H54 (cell line): ENCODE measurements at regions not wholly inside any gene's neighbourhood (a gene's known extent, or its start where the extent isn't known, plus 50 kb on each side); places are given as distances from the start of the nearest gene placed in this dataset.
A peak's percentile ranks its signal among the peaks of the same experiment; 100 is the strongest.
"Not testable (repeated sequence)": the region's sequence is repeated elsewhere in the genome, so short reads cannot be mapped to it uniquely, and the experiment has no call there.

Source experiments
- DNase-seq: peaks from one replicate; pipeline ENCODE4 v3.0.0; 2011; ENCODE audit warnings: low spot score, mixed read lengths; ENCODE audit not compliant: insufficient read length
- FAIRE-seq: peaks from 3 replicates; lab custom pipeline; 2011; peaks lifted over from hg19 to GRCh38; lab: Jason Lieb, UNC
- POLR2A ChIP-seq: IDR thresholded peaks from 2 replicates; pipeline ENCODE4 v1.6.1; 2011; ENCODE audit warnings: low read depth, mild to moderate bottlenecking, low read length

DNA sequence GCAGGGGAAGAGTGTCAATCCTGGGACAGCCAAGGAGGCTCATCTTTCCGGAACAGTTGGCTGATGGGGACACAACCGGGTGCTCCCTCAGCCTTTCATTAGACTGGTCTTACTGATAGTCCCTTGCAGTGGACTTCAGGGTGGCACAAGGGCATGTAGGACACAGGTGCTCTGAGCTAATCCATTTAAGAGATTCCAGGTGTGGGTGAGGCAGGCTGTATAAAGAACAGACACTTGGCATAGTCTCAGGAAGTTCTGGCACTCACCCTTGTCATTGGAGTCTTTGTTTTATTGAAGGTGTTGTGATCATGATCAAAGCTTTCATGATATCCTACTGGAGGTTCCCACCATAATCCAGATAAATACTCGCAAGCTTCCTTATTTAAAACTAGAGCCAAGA, 341.6 kb downstream of the EMP1 start:
- FAIRE-seq: no peak
- no peak for DNase-seq
- TF ChIP-seq POLR2A: no peak

DNA sequence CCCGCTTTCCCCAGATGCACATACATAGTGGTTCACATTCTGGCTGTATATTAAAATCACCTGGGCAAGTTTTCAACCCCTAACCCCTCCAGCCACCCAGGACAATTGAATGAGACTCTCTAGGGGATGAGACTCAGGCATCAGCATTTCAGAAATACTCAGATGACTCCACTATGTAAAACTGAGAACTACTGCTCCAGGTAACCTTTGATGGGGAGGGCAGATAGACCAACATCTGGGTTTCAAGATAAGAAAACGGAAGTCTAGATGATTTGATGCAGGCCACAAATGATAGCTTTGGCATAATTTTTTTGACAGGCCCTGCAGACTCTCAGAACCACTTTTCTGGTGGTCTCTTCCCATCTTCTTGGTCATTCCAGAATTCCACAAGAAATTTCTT, 341.1 kb downstream of the EMP1 start:
- no peak for TF ChIP-seq POLR2A
- FAIRE-seq: no peak
- DNase-seq: no peak

- no peak for TF ChIP-seq POLR2A
- DNase-seq: no peak
- no peak for FAIRE-seq
Observed at GRCh38 chr12:13536219-13536910, 339.8 kb downstream of the EMP1 start.

DNA sequence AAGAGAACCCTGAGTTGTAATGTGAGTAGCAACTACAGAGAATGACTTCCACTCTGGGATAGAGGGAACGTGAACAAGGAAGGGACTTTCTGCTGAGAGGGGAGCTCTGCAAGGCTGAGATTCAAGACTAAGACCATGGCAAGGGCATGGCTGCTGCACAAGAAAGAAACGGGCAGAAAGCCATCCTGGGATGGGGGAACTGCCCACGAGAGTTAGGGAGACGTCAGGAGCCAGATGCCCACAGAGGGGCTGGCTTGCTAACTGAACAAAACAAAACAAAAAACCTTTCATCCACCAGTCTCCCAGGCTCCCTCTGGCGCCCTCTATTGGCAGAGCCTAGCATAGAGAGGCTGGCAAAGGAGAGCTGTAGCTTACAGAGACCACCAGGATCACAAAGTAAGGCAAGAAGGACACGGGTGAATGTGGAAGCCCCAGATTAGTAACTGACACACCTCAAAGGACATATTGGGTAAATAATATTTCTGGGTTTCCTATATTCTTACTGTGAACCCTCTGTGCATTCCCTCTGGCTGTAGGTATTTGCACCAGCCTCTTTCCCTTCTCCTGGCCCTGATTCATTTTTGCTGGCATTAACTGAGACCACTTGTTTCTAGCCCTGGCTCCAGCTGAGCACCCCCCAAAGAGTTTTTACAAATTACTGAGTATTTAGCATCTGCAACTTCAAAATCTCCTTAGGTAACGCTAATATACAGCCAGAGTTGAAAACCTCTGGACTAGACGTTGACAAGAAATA, 338.3 kb downstream of the EMP1 start:
- TF ChIP-seq POLR2A: no peak
- FAIRE-seq: no peak
- peak; percentile 39 for DNase-seq

DNA sequence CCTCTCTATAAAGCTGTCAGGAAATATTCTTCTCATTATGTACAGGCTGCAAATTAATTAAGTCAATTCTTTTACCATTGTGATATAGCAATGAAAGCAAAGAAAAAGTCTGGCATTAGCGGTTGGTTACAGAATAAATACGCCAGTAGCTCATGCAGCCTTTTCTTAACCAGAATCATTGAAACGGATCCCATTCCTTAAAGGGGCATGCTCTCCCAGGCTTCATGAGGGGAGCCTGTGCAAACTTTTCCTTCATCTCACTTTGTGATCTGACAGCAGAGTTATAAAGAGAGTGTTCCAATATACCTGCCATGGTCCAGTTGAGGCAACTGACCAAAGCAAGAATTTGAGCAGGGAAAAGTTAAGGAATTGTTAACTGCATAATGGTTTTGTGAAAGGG, 337.7 kb downstream of the EMP1 start:
- DNase-seq (no peak), FAIRE-seq (no peak)
- no peak for TF ChIP-seq POLR2A

DNA sequence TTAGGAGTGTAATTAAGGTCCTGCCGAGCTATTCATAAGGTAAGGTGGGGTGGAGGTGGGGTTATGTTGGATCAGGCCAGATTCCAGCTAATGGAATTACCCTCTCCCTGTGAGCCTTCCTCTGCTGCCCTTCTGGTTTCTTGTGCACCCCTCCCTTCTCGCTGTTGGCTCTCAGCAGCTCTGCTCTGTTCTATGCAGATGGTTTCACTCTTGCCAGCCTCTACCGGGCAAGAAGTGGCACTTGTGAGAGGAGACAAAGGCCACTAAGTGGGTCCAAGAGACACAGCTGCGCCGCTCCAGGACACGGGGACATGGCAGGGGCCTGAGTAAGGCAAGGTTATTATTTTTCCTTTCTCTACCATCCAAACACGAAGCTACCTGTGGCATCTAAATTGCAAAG, 334.4 kb downstream of the EMP1 start:
- DNase-seq: no peak
- FAIRE-seq: no peak
- no peak for TF ChIP-seq POLR2A

DNA sequence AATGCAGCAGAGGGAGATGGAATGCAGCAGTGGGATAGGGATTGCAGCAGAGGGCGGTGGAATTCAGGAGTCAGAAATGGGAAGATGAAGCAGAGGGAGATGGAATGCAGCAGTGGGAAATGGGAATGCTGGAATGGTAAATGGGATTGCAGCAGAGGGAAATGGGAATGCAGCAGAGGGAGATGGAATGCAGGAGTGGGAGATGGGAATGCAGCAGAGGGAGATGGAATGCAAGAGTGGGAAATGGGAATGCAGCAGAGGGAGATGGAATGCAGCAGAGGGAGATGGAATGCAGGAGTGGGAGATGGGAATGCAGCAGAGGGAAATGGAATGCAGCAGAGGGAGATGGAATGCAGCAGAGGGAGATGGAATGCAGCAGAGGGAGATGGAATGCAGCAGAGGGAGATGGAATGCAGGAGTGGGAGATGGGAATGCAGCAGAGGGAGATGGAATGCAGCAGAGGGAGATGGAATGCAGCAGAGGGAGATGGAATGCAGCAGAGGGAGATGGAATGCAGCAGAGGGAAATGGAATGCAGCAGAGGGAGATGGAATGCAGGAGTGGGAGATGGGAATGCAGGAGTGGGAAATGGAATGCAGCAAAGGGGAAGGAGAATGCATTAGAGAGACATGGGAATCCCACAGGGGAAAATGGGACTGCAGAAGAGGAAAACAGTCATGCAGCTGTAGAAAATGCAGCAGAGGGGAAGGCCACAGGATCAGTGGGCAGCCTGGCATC, 329.8 kb downstream of the EMP1 start:
- not testable (repeated sequence) for DNase-seq, FAIRE-seq

DNA sequence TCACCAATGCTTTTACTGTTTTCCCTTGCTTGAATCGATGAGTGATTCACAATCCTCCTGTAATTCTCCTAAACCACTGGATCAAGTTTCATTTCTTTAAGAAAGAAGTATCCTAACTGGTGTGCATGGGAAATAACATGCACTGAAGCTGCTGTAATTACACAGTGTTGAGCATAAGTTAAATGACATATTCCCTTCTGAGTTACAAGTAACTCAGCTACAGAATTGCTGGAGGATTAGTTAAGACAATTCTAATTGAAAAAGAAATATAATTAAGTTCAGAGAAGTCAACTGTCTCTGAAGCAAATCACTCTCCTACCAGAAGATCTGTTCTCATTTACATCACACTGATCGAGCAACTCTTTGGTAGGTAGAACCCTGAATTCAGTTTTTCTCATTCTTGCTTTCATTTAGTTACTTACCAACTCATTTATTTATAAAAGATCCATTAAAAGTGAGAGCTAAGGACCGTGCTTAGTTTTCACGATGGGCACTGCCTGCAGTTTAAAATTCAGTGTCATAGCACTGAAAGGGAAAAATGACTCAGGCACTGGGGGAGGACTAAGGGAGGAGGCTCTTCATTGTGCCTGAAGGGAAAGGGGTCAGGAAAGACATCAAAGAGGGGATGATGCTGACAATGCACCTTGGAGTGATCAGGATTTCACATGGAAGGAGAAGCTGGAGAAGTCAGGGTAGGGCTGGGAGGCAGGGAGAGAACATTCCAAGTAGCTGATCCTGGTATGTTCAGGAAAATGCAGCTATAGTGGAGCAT, 327.2 kb downstream of the EMP1 start:
- FAIRE-seq (no peak), DNase-seq (no peak)
- no peak for TF ChIP-seq POLR2A

GRCh38 chr12:13518034-13518433, 321.5 kb downstream of the EMP1 start:
- not testable (repeated sequence) for FAIRE-seq

DNA sequence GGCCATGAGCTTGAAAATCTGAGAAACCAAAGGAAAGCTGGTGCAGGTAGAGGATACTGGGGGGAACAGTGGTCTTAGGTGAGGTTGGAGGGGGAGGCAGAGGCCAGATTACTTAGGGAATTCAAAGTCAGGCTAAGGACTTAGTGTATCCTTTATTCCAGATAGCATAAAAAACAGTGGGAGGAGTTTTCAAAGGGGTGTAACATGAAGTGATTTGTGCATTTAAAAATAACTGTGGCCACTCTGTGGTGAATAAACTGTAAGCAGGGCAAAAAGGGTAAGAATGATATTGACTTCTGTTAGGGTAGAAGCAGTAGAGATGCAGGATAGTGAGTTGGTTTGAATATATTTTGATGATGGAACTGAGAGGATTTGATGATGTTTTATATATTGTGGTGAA, 313.2 kb downstream of the EMP1 start:
- DNase-seq (no peak), FAIRE-seq (no peak)
- no peak for TF ChIP-seq POLR2A

More at GRCh38 chr12:13518034-13518433, 321.5 kb downstream of the EMP1 start:
- not testable (repeated sequence) for DNase-seq

- DNase-seq (no peak), FAIRE-seq (no peak)
- TF ChIP-seq POLR2A: no peak
Observed at GRCh38 chr12:13505636-13506035, 309.1 kb downstream of the EMP1 start.

DNA sequence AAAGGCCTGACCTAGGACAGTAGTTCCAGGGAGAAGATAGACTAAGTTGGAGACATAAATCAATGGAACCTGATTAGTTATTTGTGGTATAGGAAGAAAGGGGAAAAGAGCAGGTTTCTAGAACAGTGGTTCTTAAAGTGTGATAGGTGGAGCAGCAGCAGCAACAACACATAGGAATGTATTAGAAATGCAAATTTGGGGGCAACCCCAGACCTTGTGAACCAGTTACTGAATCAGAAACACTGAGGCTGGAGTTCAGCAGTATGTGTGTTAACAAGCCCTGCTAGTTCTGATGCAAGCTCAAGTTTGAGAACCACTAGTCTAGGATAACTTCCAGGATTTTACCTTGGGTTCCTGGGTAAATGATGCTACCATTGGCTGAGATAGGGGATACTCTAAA, 308.7 kb downstream of the EMP1 start:
- FAIRE-seq (no peak), DNase-seq (no peak)
- no peak for TF ChIP-seq POLR2A

GRCh38 chr12:13504736-13505135, 308.2 kb downstream of the EMP1 start:
- no peak for TF ChIP-seq POLR2A
- no peak for FAIRE-seq
- no peak for DNase-seq

- no peak for DNase-seq
- FAIRE-seq: no peak
- TF ChIP-seq POLR2A: no peak
Observed at GRCh38 chr12:13504074-13504473, 307.5 kb downstream of the EMP1 start.
